ENCODE measurements at regions not wholly inside any gene's neighbourhood (a gene's known extent, or its start where the extent isn't known, plus 50 kb on each side); places are given as distances from the start of the nearest gene placed in this dataset.

GRCh38 chr2:131835621-131836091 lies 308.0 kb downstream of the CCDC74A start:
- TF ChIP-seq GATA3 (IDR thresholded peaks at IDR 0.05; ENCODE audit: low read depth, low read length): no peak
- no peak for TF ChIP-seq GATA2 (IDR thresholded peaks at IDR 0.05; ENCODE audit: low read depth, low read length)

Measured in SH-SY5Y (cell line).